Stimulated activated CD8-positive, alpha-beta memory T cell treated with anti-CD3 and anti-CD28 coated beads, Interleukin-12 subunit alpha, Interleukin-12 subunit beta, amount 100 ng/mL, for 4 hours (primary cell): ENCODE measurements at regions not wholly inside any gene's neighbourhood (a gene's known extent, or its start where the extent isn't known, plus 50 kb on each side); places are given as distances from the start of the nearest gene placed in this dataset.

ENCODE experiments used
- DNase-seq: peaks from one replicate; pipeline ENCODE4 v3.0.0-alpha.2; 2020; ENCODE audit warnings: low read depth

- no peak for DNase-seq
Observed at GRCh38 chr5:110356677-110357076, 369.8 kb downstream of the TMEM232 start.

GRCh38 chr5:110359221-110359620, 367.2 kb downstream of the TMEM232 start:
- DNase-seq: no peak

- no peak for DNase-seq
Observed at GRCh38 chr5:110361471-110361870, 365.0 kb downstream of the TMEM232 start.

- no peak for DNase-seq
Observed at GRCh38 chr5:110362261-110362660, 364.2 kb downstream of the TMEM232 start.

GRCh38 chr5:110366716-110367115, 359.8 kb downstream of the TMEM232 start:
- no peak for DNase-seq
